GM12891 (cell line): ENCODE measurements at regions not wholly inside any gene's neighbourhood (a gene's known extent, or its start where the extent isn't known, plus 50 kb on each side); places are given as distances from the start of the nearest gene placed in this dataset.

Experiments used
- POLR2A ChIP-seq: IDR thresholded peaks from 2 replicates; pipeline ENCODE4 v1.6.1; 2011; ENCODE audit warnings: low read depth, low read length, control low read depth
- POLR2AphosphoS5 ChIP-seq: IDR thresholded peaks from 2 replicates; pipeline ENCODE4 v1.6.1; 2011; ENCODE audit warnings: low read depth, low read length, control low read depth
- TAF1 ChIP-seq: IDR thresholded peaks from 2 replicates; pipeline ENCODE4 v1.6.1; 2011; ENCODE audit warnings: low read depth, low read length, control low read depth

- no peak for TF ChIP-seq POLR2A
- no peak for TF ChIP-seq POLR2AphosphoS5
- no peak for TF ChIP-seq TAF1
Measured at GRCh38 chr2:150557020-150557600, 69.6 kb upstream of the RND3 start.
